ENCODE measurements at regions not wholly inside any gene's neighbourhood (a gene's known extent, or its start where the extent isn't known, plus 50 kb on each side); places are given as distances from the start of the nearest gene placed in this dataset.

GRCh38 chr6:99711925-99712324 lies 105.3 kb downstream of the PRDM13 start:
- TF ChIP-seq POLR2A (IDR thresholded peaks at IDR 0.05; ENCODE audit: low read length) (no peak), GATA1 (IDR thresholded peaks at IDR 0.05; ENCODE audit: low read depth, low read length) (no peak)
